OCI-LY1 (cell line): ENCODE measurements at regions not wholly inside any gene's neighbourhood (a gene's known extent, or its start where the extent isn't known, plus 50 kb on each side); places are given as distances from the start of the nearest gene placed in this dataset.

Experiments used
- CTCF ChIP-seq: fragments of 200-600 bp; sonication (generic), shearing (Covaris generic); IDR thresholded peaks from 2 replicates; pipeline ENCODE4 v1.5.1; 2017; ENCODE audit warnings: mild to moderate bottlenecking, antibody characterized with exemption, low read length, moderate library complexity, mixed read lengths
- EZH2 ChIP-seq: fragments of 200-600 bp; sonication (generic), shearing (Covaris generic); IDR thresholded peaks from 2 replicates; pipeline ENCODE4 v1.8.0; 2017; ENCODE audit warnings: borderline replicate concordance, mixed run types, mild to moderate bottlenecking, antibody characterized with exemption, low read length, moderate library complexity, mixed read lengths

- TF ChIP-seq CTCF (no peak), EZH2 (no peak)
Observed at GRCh38 chr2:43085505-43085904, 140.9 kb downstream of the ZFP36L2 start.
